Neural crest cell (in vitro differentiated cells): ENCODE measurements at regions not wholly inside any gene's neighbourhood (a gene's known extent, or its start where the extent isn't known, plus 50 kb on each side); places are given as distances from the start of the nearest gene placed in this dataset.
A peak's percentile ranks its signal among the peaks of the same experiment; 100 is the strongest.

Source experiments
- DNase-seq: peaks from one replicate; pipeline ENCODE4 v3.0.0; 2021; ENCODE audit warnings: low read depth, mixed read lengths, low spot score
- H3K27ac Mint-ChIP-seq: one replicate; pipeline ENCODE4 v1.8.0; 2021; ENCODE audit warnings: mild to moderate bottlenecking, mixed read lengths; ENCODE audit not compliant: unreplicated experiment
- H3K27me3 Mint-ChIP-seq: 2 replicates; pipeline ENCODE4 v1.8.0; 2021; ENCODE audit warnings: low read depth, mild to moderate bottlenecking, mixed read lengths
- H3K36me3 Mint-ChIP-seq: 2 replicates; pipeline ENCODE4 v1.8.0; 2021; ENCODE audit warnings: low read depth, mild to moderate bottlenecking, mixed read lengths
- H3K4me1 Mint-ChIP-seq: 2 replicates; pipeline ENCODE4 v1.8.0; 2021; ENCODE audit warnings: mixed read lengths
- H3K4me3 Mint-ChIP-seq: one replicate; pipeline ENCODE4 v1.8.0; 2021; ENCODE audit warnings: mild to moderate bottlenecking, mixed read lengths
- H3K9me3 Mint-ChIP-seq: 2 replicates; pipeline ENCODE4 v1.8.0; 2021; ENCODE audit warnings: mixed read lengths
- TF ChIP-seq, protein P1 (sequence below): fragments of 200-600 bp; sonication (generic); conservative IDR thresholded peaks from 2 replicates; pipeline ENCODE4 v1.5.0; 2021; ENCODE audit warnings: antibody characterized with exemption, mild to moderate bottlenecking

GRCh38 chr18:40949114-40949950, 1005.7 kb upstream of the PIK3C3 start:
- DNase-seq, result no peak
- H3K9me3 Mint-ChIP-seq, result no peaks in the 10 kb centered on the region
- no peaks in the 10 kb centered on the region for H3K27me3 Mint-ChIP-seq
- H3K27ac Mint-ChIP-seq, result no peak overlapping the region
- peaks cover 17% of the 10 kb centered on the region for H3K4me1 Mint-ChIP-seq
- H3K4me3 Mint-ChIP-seq, result no peak overlapping the region
- H3K36me3 Mint-ChIP-seq, result no peaks in the 10 kb centered on the region
- TF ChIP-seq, protein P1, sequence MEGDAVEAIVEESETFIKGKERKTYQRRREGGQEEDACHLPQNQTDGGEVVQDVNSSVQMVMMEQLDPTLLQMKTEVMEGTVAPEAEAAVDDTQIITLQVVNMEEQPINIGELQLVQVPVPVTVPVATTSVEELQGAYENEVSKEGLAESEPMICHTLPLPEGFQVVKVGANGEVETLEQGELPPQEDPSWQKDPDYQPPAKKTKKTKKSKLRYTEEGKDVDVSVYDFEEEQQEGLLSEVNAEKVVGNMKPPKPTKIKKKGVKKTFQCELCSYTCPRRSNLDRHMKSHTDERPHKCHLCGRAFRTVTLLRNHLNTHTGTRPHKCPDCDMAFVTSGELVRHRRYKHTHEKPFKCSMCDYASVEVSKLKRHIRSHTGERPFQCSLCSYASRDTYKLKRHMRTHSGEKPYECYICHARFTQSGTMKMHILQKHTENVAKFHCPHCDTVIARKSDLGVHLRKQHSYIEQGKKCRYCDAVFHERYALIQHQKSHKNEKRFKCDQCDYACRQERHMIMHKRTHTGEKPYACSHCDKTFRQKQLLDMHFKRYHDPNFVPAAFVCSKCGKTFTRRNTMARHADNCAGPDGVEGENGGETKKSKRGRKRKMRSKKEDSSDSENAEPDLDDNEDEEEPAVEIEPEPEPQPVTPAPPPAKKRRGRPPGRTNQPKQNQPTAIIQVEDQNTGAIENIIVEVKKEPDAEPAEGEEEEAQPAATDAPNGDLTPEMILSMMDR, result no peak

- TF ChIP-seq, protein P1, result no peak
- peaks cover 24% of the 10 kb centered on the region for H3K4me1 Mint-ChIP-seq
- no peak for DNase-seq
- H3K36me3 Mint-ChIP-seq, result no peaks in the 10 kb centered on the region
- H3K27me3 Mint-ChIP-seq, result no peaks in the 10 kb centered on the region
- no peak overlapping the region for H3K4me3 Mint-ChIP-seq
- no peak overlapping the region for H3K27ac Mint-ChIP-seq
- no peaks in the 10 kb centered on the region for H3K9me3 Mint-ChIP-seq
These were observed 1010.5 kb upstream of the PIK3C3 start for GRCh38 chr18:40944576-40944975.

DNA sequence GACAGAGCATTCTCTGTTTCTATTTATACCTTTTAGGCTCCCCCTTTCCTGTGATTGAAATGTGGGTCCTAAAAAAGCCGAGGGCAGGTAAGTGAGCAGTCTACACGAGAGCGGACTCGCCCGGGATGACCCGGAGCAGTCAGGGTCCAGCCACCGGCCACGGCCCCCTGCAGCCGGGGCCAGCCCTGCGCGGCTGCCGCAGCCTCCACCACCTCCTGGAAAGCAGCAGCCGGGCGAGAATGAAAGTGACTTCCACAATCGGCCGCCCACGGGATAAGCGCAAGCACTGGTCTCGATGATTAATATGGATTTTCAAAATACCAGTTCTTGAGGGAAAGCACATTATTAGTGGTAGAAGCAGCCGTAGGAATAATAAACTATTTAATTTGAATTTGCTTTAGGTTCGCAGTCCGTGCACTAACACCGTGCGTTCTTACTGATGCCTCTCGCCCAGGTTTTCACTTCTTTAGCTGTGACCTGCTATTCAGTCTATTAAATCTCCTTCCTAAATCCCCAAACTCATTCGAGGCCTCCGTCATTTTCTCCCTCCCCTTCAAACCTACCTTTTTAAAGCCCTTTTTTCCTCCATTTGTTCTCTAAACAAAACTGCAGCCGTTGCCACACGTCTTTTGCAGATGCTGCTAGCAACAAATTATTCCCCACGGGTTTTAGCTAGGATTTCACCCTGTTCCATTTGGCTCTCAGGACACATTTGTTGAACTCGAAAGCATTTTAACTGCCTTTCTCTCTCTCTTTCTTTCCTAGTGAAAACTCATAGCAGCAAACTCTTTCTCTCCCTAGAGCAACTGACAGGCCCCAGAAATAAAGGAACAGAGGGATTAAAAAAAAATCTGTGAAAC, 1015.1 kb upstream of the PIK3C3 start:
- H3K27ac Mint-ChIP-seq, result peak overlapping the region; percentile 25
- TF ChIP-seq, protein P1, result no peak
- H3K27me3 Mint-ChIP-seq, result no peaks in the 10 kb centered on the region
- H3K9me3 Mint-ChIP-seq, result peaks cover 5% of the 10 kb centered on the region
- peaks cover 10% of the 10 kb centered on the region for H3K4me1 Mint-ChIP-seq
- no peak for DNase-seq
- no peaks in the 10 kb centered on the region for H3K36me3 Mint-ChIP-seq
- H3K4me3 Mint-ChIP-seq, result no peak overlapping the region

- H3K4me1 Mint-ChIP-seq, result peaks cover 10% of the 10 kb centered on the region
- H3K27ac Mint-ChIP-seq, result no peak overlapping the region
- no peaks in the 10 kb centered on the region for H3K36me3 Mint-ChIP-seq
- no peaks in the 10 kb centered on the region for H3K27me3 Mint-ChIP-seq
- TF ChIP-seq, protein P1, result no peak
- no peak for DNase-seq
- no peak overlapping the region for H3K4me3 Mint-ChIP-seq
- peaks cover 5% of the 10 kb centered on the region for H3K9me3 Mint-ChIP-seq
These were observed 1016.4 kb upstream of the PIK3C3 start for GRCh38 chr18:40938615-40939014.

DNA sequence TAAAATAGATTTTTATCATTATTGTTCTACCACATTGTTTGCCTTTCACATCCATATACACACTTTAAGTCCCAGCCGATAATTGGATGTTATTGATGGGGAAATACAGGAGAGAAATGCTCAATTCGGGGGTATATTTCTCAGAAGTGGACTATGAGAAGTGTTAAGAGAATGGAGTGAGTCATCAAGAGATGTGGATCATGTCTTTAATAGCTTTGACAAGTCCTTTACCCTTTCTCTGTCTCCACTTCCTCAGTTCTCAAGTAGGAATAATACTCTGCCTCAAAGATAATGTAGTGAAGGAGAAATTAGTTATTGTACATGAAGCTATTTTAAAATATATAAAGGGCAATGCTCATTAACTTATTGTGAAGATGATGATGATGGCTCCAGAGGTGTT, 1017.6 kb upstream of the PIK3C3 start:
- DNase-seq, result no peak
- Mint-ChIP-seq H3K36me3 (no peaks in the 10 kb centered on the region), H3K4me1 (peaks cover 10% of the 10 kb centered on the region), H3K9me3 (peaks cover 5% of the 10 kb centered on the region), H3K27ac (no peak overlapping the region), H3K27me3 (no peaks in the 10 kb centered on the region), H3K4me3 (no peak overlapping the region)
- TF ChIP-seq, protein P1, result no peak
